Muscle layer of colon (tissue), 2 donors: ENCODE measurements at regions not wholly inside any gene's neighbourhood (a gene's known extent, or its start where the extent isn't known, plus 50 kb on each side); places are given as distances from the start of the nearest gene placed in this dataset.
"Not testable (repeated sequence)": the region's sequence is repeated elsewhere in the genome, so short reads cannot be mapped to it uniquely, and the experiment has no call there.

Source experiments
- H3K27ac ChIP-seq: one replicate; pipeline ENCODE4 v1.7.0; 2013; ENCODE audit warnings: low read depth, mild to moderate bottlenecking, low read length, moderate library complexity
- H3K27me3 ChIP-seq, 2 donors: one replicate each; pipeline ENCODE4 v1.7.0; 2013; ENCODE audit warnings: low read length in 2 of 2, mild to moderate bottlenecking in 2 of 2; ENCODE audit not compliant: insufficient read depth in 2 of 2, control insufficient read depth in 1 of 2
- H3K36me3 ChIP-seq: one replicate; pipeline ENCODE4 v1.7.0; 2013; ENCODE audit warnings: mild to moderate bottlenecking, low read length; ENCODE audit not compliant: insufficient read depth
- H3K4me1 ChIP-seq: one replicate; pipeline ENCODE4 v1.7.0; 2013; ENCODE audit warnings: mild to moderate bottlenecking, low read length; ENCODE audit not compliant: insufficient read depth
- H3K4me3 ChIP-seq, 2 donors: one replicate each; pipeline ENCODE4 v1.7.0; 2013; ENCODE audit warnings: low read length in 2 of 2, low read depth in 1 of 2, mild to moderate bottlenecking in 1 of 2, moderate library complexity in 1 of 2
- H3K9ac ChIP-seq: one replicate; pipeline ENCODE4 v1.7.0; 2013; ENCODE audit warnings: low read length
- H3K9me3 ChIP-seq: one replicate; pipeline ENCODE4 v1.7.0; 2013; ENCODE audit warnings: mild to moderate bottlenecking, low read length
- donor health status: abdominal sarcoma.
- donor health status: Adenocarcinoma of cecum.

GRCh38 chr15:24078310-24079029 lies 391.4 kb upstream of the NDN start:
- no peaks in the 10 kb centered on the region for H3K27me3 ChIP-seq
- H3K4me1 ChIP-seq: no peaks in the 10 kb centered on the region
- H3K27ac ChIP-seq: no peak overlapping the region
- no peaks in the 10 kb centered on the region for H3K9me3 ChIP-seq
- H3K9ac ChIP-seq: no peak overlapping the region
- H3K36me3 ChIP-seq: no peaks in the 10 kb centered on the region
- no peak overlapping the region for H3K4me3 ChIP-seq

GRCh38 chr15:24088941-24089340 lies 401.8 kb upstream of the NDN start:
- not testable (repeated sequence) for H3K9ac ChIP-seq, H3K4me1 ChIP-seq, H3K36me3 ChIP-seq, H3K4me3 ChIP-seq, H3K9me3 ChIP-seq, H3K27me3 ChIP-seq, H3K27ac ChIP-seq

- H3K9me3 ChIP-seq, H3K27ac ChIP-seq, H3K4me3 ChIP-seq, H3K36me3 ChIP-seq, H3K27me3 ChIP-seq, H3K4me1 ChIP-seq, H3K9ac ChIP-seq: not testable (repeated sequence)
Measured at GRCh38 chr15:24101503-24101902, 414.4 kb upstream of the NDN start.

- not testable (repeated sequence) for H3K9me3 ChIP-seq, H3K27ac ChIP-seq, H3K4me3 ChIP-seq, H3K36me3 ChIP-seq, H3K27me3 ChIP-seq, H3K9ac ChIP-seq, H3K4me1 ChIP-seq
Measured at GRCh38 chr15:24107524-24107923, 420.4 kb upstream of the NDN start.

- H3K27me3 ChIP-seq, H3K27ac ChIP-seq, H3K4me3 ChIP-seq, H3K4me1 ChIP-seq, H3K9me3 ChIP-seq, H3K9ac ChIP-seq, H3K36me3 ChIP-seq: not testable (repeated sequence)
Measured at GRCh38 chr15:24107948-24108347, 420.8 kb upstream of the NDN start.

- not testable (repeated sequence) for H3K36me3 ChIP-seq, H3K4me3 ChIP-seq, H3K9ac ChIP-seq, H3K9me3 ChIP-seq, H3K4me1 ChIP-seq, H3K27me3 ChIP-seq, H3K27ac ChIP-seq
Measured at GRCh38 chr15:24108349-24108748, 421.2 kb upstream of the NDN start.

- H3K36me3 ChIP-seq, H3K27ac ChIP-seq, H3K27me3 ChIP-seq, H3K4me3 ChIP-seq, H3K9me3 ChIP-seq, H3K4me1 ChIP-seq, H3K9ac ChIP-seq: not testable (repeated sequence)
Measured at GRCh38 chr15:24139622-24140021, 452.5 kb upstream of the NDN start.

- H3K4me3 ChIP-seq, H3K27ac ChIP-seq, H3K27me3 ChIP-seq, H3K36me3 ChIP-seq, H3K4me1 ChIP-seq, H3K9ac ChIP-seq, H3K9me3 ChIP-seq: not testable (repeated sequence)
Measured at GRCh38 chr15:24145070-24145469, 458.0 kb upstream of the NDN start.

GRCh38 chr15:24146251-24146650 lies 459.1 kb upstream of the NDN start:
- no peaks in the 10 kb centered on the region for H3K36me3 ChIP-seq
- H3K27me3 ChIP-seq: no peaks in the 10 kb centered on the region
- no peak overlapping the region for H3K27ac ChIP-seq
- H3K4me3 ChIP-seq: no peak overlapping the region
- no peaks in the 10 kb centered on the region for H3K9me3 ChIP-seq
- H3K4me1 ChIP-seq: no peaks in the 10 kb centered on the region
- no peak overlapping the region for H3K9ac ChIP-seq

- Histone ChIP-seq H3K27ac (no peak overlapping the region), H3K9me3 (no peaks in the 10 kb centered on the region), H3K36me3 (no peaks in the 10 kb centered on the region), H3K27me3 (no peaks in the 10 kb centered on the region), H3K4me3 (no peak overlapping the region), H3K9ac (no peak overlapping the region), H3K4me1 (no peaks in the 10 kb centered on the region)
Measured at GRCh38 chr15:24150542-24150941, 463.4 kb upstream of the NDN start.

GRCh38 chr15:24158306-24158705 lies 471.2 kb upstream of the NDN start:
- not testable (repeated sequence) for H3K27ac ChIP-seq, H3K4me3 ChIP-seq, H3K27me3 ChIP-seq, H3K9ac ChIP-seq, H3K36me3 ChIP-seq, H3K9me3 ChIP-seq, H3K4me1 ChIP-seq

GRCh38 chr15:24165512-24165911 lies 478.4 kb upstream of the NDN start:
- H3K9me3 ChIP-seq, H3K27me3 ChIP-seq, H3K4me3 ChIP-seq, H3K4me1 ChIP-seq, H3K9ac ChIP-seq, H3K36me3 ChIP-seq, H3K27ac ChIP-seq: not testable (repeated sequence)
